ENCODE measurements at regions not wholly inside any gene's neighbourhood (a gene's known extent, or its start where the extent isn't known, plus 50 kb on each side); places are given as distances from the start of the nearest gene placed in this dataset.
A peak's percentile ranks its signal among the peaks of the same experiment; 100 is the strongest.

DNA sequence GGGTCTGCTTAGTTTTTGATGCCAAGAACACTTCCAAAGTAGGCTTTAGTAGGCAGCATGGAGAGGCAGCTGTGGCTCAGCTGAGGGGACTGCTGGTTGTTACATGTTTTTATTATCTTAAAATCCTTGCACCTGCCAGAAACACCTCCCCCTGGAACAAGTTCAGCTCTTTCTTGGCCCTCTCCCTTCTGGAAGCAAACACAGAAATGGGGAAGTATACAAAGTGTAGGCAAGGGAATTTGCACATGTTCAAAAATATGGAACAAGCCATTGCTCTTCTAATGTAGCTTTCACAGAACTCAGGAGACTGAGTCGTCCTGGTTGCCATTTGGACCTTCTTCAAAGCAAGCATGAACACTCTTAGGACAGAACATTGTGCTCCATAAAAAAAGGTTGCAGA is 169.1 kb upstream of the SEMA6D start:
- TF ChIP-seq, protein P1, sequence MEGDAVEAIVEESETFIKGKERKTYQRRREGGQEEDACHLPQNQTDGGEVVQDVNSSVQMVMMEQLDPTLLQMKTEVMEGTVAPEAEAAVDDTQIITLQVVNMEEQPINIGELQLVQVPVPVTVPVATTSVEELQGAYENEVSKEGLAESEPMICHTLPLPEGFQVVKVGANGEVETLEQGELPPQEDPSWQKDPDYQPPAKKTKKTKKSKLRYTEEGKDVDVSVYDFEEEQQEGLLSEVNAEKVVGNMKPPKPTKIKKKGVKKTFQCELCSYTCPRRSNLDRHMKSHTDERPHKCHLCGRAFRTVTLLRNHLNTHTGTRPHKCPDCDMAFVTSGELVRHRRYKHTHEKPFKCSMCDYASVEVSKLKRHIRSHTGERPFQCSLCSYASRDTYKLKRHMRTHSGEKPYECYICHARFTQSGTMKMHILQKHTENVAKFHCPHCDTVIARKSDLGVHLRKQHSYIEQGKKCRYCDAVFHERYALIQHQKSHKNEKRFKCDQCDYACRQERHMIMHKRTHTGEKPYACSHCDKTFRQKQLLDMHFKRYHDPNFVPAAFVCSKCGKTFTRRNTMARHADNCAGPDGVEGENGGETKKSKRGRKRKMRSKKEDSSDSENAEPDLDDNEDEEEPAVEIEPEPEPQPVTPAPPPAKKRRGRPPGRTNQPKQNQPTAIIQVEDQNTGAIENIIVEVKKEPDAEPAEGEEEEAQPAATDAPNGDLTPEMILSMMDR (IDR thresholded peaks at IDR 0.05; ENCODE audit: low read depth, low read length): no peak
- no peak for DNase-seq
- Histone ChIP-seq H3K9me3 (ENCODE audit: severe bottlenecking) (no peaks in the 10 kb centered on the region), H3K27me3 (ENCODE audit: insufficient read depth, low read depth, severe bottlenecking) (no peaks in the 10 kb centered on the region), H3K27ac (no peak overlapping the region), H3K4me3 (ENCODE audit: low read depth, low read length) (no peak overlapping the region), H3K36me3 (no peaks in the 10 kb centered on the region)

DNA sequence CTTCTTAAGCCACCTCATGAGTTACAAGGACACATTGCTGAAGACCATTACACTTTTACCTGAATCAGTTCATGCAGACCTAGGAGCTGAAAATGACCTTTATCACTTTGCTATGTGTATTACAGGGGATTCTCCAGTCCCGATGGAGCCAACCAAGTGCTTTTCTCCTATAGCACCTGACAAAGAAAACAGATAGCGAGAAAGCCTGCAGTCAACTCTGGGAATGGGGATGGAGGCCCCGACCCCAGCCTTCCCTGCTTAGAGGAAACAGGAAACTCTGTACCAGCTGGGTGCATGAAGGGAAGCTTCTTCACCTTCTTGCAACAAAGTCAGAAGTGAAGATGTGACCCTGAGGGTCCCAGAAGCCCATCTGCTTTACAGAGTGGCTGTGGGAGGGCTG is 168.3 kb upstream of the SEMA6D start:
- DNase-seq: no peak
- H3K4me3 ChIP-seq (ENCODE audit: low read depth, low read length): no peak overlapping the region
- TF ChIP-seq, protein P1 (IDR thresholded peaks at IDR 0.05; ENCODE audit: low read depth, low read length): no peak
- H3K27me3 ChIP-seq (ENCODE audit: insufficient read depth, low read depth, severe bottlenecking): no peaks in the 10 kb centered on the region
- H3K27ac ChIP-seq: no peak overlapping the region
- H3K36me3 ChIP-seq: no peaks in the 10 kb centered on the region
- no peaks in the 10 kb centered on the region for H3K9me3 ChIP-seq (ENCODE audit: severe bottlenecking)

DNA sequence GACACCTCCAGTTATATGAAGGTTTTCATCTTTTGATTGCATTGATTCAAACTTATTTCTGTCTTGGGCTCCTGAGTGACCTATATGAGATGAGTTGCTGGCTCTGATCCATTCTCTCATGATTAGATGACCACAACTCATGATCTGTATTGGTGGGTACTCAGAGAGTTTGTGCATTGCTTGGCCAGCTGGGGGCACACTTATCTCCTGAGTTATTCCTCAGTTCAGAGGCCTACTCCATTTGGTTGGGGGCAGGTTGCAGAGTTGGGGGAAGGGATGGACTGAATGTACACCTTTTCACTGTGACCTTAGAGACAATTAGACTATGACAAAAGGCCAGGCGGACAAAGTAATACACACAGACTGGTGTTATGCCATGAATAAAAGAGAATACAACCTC is 166.2 kb upstream of the SEMA6D start:
- DNase-seq: peak; percentile 62

DNA sequence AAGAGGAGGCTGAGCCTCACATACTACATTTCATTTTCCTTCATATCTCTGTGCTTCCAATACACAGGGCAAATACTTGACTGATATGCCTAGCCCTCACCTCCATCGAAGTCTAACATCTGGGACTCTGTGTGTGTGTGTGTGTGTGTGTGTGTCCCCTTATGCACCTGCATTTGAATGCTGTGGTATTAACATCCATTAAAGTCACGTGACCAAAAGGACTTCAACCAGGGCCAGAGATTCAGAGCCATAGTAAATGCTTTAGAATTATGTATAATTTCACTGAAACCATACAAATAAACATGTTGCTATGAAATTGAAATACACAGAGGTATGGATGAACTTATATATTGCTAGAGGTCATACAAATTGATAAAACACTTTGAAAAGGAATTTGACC is 165.8 kb upstream of the SEMA6D start:
- H3K27me3 ChIP-seq (ENCODE audit: insufficient read depth, low read depth, severe bottlenecking): no peaks in the 10 kb centered on the region
- no peaks in the 10 kb centered on the region for H3K9me3 ChIP-seq (ENCODE audit: severe bottlenecking)
- TF ChIP-seq, protein P1 (IDR thresholded peaks at IDR 0.05; ENCODE audit: low read depth, low read length): no peak
- H3K4me3 ChIP-seq (ENCODE audit: low read depth, low read length): no peak overlapping the region
- no peak for DNase-seq
- no peaks in the 10 kb centered on the region for H3K36me3 ChIP-seq
- H3K27ac ChIP-seq: no peak overlapping the region

More for the DNA sequence above, 166.2 kb upstream of the SEMA6D start:
- H3K9me3 ChIP-seq (ENCODE audit: severe bottlenecking): no peaks in the 10 kb centered on the region
- no peaks in the 10 kb centered on the region for H3K27me3 ChIP-seq (ENCODE audit: insufficient read depth, low read depth, severe bottlenecking)
- TF ChIP-seq, protein P1 (IDR thresholded peaks at IDR 0.05; ENCODE audit: low read depth, low read length): peak; percentile 64
- no peak overlapping the region for H3K4me3 ChIP-seq (ENCODE audit: low read depth, low read length)
- H3K36me3 ChIP-seq: no peaks in the 10 kb centered on the region
- no peak overlapping the region for H3K27ac ChIP-seq

DNA sequence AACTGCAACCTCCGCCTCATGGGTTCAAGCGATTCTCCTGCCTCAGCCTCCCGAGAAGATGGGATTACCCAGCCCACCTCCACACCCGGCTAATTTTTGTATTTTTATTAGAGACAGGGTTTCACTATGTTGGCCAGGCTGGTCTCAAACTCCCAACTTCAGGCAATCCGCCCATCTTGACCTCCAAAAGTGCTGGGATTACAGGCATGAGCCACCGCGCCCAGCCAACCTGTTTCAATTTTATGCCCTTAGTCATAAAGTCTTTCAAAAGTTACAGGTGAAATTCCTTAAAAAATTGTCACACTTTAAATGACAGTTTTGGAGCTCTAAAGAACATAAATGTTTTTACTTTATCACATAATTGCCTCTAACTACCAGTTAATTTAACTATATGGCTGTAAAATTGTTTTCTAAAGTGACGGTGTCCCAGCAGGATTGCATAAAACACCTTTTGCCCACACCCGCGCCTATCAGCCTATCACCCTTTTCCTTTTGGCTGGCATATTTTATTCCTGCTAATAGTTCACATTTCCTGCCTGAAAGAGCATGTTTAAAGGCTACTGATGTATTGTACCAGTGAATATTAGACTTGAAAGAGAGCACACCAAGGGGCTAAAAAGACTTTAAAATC is 164.2 kb upstream of the SEMA6D start:
- H3K9me3 ChIP-seq (ENCODE audit: severe bottlenecking): no peaks in the 10 kb centered on the region
- TF ChIP-seq, protein P1 (IDR thresholded peaks at IDR 0.05; ENCODE audit: low read depth, low read length): no peak
- H3K27ac ChIP-seq: no peak overlapping the region
- no peaks in the 10 kb centered on the region for H3K36me3 ChIP-seq
- DNase-seq: no peak
- H3K27me3 ChIP-seq (ENCODE audit: insufficient read depth, low read depth, severe bottlenecking): no peaks in the 10 kb centered on the region
- no peak overlapping the region for H3K4me3 ChIP-seq (ENCODE audit: low read depth, low read length)

DNA sequence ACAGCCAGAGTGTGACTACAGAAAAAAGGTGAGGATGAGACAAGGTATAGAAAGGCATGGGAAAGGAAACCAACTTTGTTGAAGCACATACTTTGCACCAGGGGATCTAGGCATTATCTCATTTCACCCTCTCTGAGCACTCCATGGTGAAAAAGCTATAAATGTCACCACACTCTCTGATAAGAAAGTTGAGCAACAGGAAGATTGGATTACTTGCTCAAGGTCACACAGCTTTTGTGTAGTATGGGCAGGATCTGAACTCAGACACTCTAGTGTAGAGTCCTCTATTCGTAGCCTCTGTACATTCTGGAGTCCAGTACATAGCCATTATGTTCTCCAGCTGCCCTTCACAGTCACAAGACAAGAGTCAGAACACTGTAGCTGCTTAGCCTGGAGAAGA is 163.4 kb upstream of the SEMA6D start:
- DNase-seq: no peak
- H3K9me3 ChIP-seq (ENCODE audit: severe bottlenecking): no peaks in the 10 kb centered on the region
- no peak overlapping the region for H3K27ac ChIP-seq
- TF ChIP-seq, protein P1 (IDR thresholded peaks at IDR 0.05; ENCODE audit: low read depth, low read length): no peak
- H3K4me3 ChIP-seq (ENCODE audit: low read depth, low read length): no peak overlapping the region
- H3K27me3 ChIP-seq (ENCODE audit: insufficient read depth, low read depth, severe bottlenecking): no peaks in the 10 kb centered on the region
- no peaks in the 10 kb centered on the region for H3K36me3 ChIP-seq

Measured in WERI-Rb-1 (cell line).